AG09319 (cell line): ENCODE measurements at regions not wholly inside any gene's neighbourhood (a gene's known extent, or its start where the extent isn't known, plus 50 kb on each side); places are given as distances from the start of the nearest gene placed in this dataset.
"Not testable (repeated sequence)": the region's sequence is repeated elsewhere in the genome, so short reads cannot be mapped to it uniquely, and the experiment has no call there.

Experiments used
- DNase-seq: peaks from one replicate; pipeline ENCODE4 v3.0.0-alpha.2; 2010; ENCODE audit warnings: low read depth; ENCODE audit errors: extremely low read depth
- CTCF ChIP-seq: IDR thresholded peaks from 2 replicates; pipeline ENCODE4 v1.5.1; 2011; ENCODE audit warnings: low read depth, mild to moderate bottlenecking, inconsistent platforms, low read length, moderate library complexity

GRCh38 chr1:227424159-227424680, 105.9 kb upstream of the CDC42BPA start:
- no peak for DNase-seq
- no peak for TF ChIP-seq CTCF

- no peak for DNase-seq
- TF ChIP-seq CTCF, result no peak
Observed at GRCh38 chr1:227422581-227422980, 104.3 kb upstream of the CDC42BPA start.

DNA sequence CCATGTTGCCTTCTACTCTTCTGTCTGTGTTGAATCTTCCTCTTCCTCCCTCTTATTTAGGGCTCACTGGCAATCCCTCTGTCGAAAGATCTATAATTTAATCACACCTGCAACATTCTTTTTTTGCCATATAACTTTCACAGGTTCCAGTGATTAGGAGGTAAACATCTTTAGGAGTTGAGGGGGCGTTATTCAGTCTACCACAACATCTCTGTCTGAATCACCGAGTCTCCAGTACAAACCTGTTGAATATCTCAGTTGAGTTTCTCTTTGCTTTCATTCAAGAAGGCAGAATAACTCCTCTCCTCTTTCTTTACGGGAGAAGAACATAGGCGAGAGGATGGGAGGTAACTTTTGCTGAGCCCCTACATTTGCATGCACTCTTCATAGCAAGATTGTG, 101.9 kb upstream of the CDC42BPA start:
- DNase-seq, result no peak
- TF ChIP-seq CTCF, result no peak

DNA sequence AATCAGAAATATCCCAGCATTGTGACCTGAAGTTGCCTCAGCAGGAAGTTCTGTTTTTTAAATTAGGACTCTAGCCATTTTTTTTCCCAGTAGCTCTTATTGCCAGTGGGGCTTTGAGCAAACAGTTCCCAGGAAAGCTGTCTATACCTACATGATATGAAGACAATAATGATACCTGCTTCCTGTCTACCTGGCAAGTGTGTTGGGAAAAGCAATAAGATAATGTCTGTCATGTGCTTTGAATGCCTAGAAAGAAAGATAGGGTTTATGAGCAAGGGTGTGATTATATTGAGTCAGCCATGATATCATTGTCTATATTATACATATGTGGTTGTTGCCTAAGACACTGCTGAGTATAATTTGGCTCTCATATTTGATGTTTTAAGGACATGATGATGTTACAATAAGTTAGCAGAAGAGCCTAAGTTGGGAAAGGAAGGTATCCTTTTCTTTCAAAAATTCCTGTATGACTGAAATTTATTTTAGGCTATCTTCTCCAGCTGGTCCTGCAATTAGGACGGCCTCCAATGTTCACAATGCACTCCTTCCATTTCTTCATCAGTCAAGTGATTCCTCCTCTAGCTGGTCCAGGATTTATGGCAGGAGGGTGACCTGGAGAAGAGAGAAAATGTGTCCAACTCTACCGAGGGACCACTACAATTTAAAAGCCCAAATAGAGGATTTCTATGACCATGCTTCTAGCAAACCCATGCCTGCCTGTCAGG, 99.6 kb upstream of the CDC42BPA start:
- DNase-seq, result no peak

DNA sequence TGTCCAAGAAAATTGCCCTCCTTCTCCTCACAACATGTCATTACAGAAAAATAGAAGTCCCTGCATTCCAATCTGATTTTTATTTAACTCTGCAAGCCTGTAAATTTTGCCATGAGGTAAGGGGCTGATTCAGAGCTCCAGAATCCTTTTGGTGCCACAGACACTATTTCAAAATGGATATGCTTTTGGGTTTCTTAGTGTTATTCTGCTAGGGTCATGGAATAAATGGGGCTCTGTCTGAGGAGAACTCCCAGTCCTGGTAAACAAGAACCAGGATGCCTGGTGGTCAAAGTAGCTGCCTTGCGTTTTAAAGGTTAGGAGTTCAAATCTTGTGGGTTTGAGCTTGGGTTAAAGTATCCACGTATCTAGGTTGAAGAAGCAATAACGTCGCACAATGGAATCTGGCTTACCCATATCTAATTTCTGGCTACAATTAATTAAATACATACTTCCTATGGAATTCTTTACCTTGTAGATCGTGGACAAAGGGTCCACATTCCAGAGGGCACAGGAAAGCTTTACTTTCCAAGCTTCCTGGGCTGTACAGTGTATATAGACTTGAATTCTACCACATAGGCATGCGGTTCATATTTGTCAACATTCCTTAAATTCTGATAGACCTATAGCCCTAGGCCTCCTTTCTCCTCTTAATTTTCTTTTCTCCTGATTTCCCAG, 98.0 kb upstream of the CDC42BPA start:
- TF ChIP-seq CTCF, result no peak
- DNase-seq, result no peak

More for the DNA sequence above, 99.6 kb upstream of the CDC42BPA start:
- TF ChIP-seq CTCF, result no peak

DNA sequence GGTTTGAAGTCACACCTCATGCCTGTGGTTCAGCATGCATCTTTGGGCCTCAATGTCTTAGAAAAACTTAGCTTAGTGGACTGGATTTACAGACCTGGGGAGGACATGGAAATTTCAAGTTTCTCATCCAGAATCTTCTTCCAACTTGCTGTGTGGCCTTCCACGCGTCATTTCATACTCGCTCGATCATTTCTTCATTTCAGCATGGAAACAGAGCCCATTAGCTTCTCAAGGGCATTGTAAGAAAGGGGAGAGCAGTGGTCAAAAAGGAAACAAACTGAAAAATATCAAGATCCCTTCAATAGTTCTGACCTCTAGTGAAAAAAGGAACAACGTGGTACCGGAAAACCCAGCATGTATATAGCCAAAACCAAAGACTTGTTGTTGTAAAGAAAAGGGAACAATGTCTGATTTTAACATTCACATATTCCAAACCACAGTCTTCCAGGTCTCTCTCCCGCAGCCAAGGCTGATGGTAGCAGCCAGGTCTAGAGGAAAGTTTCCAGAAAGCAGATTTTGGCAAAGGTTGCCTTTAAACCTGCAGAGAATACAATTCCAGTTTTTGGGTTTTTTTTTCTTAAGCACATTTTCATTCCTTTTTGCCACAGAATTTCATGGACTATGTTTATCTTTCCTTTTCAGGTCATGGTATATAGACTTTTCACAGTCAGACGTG, 97.0 kb upstream of the CDC42BPA start:
- DNase-seq, result no peak
- no peak for TF ChIP-seq CTCF

- no peak for DNase-seq
- TF ChIP-seq CTCF, result no peak
Observed at GRCh38 chr1:227411066-227411465, 92.8 kb upstream of the CDC42BPA start.

GRCh38 chr1:227406332-227406731, 88.0 kb upstream of the CDC42BPA start:
- DNase-seq, result not testable (repeated sequence)
